ENCODE measurements at regions not wholly inside any gene's neighbourhood (a gene's known extent, or its start where the extent isn't known, plus 50 kb on each side); places are given as distances from the start of the nearest gene placed in this dataset.

GRCh38 chr9:118478752-118479151 is 774.5 kb downstream of the TLR4 start:
- TF ChIP-seq CTCF (IDR thresholded peaks at IDR 0.05) = no peak
- TF ChIP-seq POLR2AphosphoS5 (IDR thresholded peaks at IDR 0.05) = no peak

All from esophagus muscularis mucosa (tissue), 3 donors.